ENCODE measurements at regions not wholly inside any gene's neighbourhood (a gene's known extent, or its start where the extent isn't known, plus 50 kb on each side); places are given as distances from the start of the nearest gene placed in this dataset.

DNA sequence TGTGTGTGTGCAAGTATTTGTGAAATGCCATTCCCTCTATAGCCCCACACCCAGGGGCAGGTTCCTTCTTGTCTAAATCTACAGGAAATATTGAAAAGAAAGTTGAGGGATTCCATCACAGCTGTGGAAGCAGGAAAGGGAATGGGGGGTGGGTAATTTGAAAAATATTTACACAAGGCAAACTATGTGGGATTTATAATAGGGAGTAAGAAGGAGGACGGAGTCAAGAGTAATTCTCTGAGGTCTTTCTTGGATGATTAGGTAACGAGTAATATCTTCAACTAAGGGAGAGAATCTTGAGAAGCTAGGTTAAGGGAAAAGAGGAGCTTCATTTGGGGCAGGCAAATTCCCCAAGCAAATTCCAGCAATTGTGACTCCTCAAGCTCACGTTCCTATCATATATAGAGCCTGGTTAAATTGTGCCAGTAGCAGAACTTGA lies 113.5 kb upstream of the SGK1 start:
- TF ChIP-seq, protein P1, sequence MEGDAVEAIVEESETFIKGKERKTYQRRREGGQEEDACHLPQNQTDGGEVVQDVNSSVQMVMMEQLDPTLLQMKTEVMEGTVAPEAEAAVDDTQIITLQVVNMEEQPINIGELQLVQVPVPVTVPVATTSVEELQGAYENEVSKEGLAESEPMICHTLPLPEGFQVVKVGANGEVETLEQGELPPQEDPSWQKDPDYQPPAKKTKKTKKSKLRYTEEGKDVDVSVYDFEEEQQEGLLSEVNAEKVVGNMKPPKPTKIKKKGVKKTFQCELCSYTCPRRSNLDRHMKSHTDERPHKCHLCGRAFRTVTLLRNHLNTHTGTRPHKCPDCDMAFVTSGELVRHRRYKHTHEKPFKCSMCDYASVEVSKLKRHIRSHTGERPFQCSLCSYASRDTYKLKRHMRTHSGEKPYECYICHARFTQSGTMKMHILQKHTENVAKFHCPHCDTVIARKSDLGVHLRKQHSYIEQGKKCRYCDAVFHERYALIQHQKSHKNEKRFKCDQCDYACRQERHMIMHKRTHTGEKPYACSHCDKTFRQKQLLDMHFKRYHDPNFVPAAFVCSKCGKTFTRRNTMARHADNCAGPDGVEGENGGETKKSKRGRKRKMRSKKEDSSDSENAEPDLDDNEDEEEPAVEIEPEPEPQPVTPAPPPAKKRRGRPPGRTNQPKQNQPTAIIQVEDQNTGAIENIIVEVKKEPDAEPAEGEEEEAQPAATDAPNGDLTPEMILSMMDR (IDR thresholded peaks at IDR 0.05) = no peak
- TF ChIP-seq POLR2A (IDR thresholded peaks at IDR 0.05) (no peak), POLR2AphosphoS5 (IDR thresholded peaks at IDR 0.05) (no peak), EP300 (IDR thresholded peaks at IDR 0.05) (no peak)
